ENCODE measurements at regions not wholly inside any gene's neighbourhood (a gene's known extent, or its start where the extent isn't known, plus 50 kb on each side); places are given as distances from the start of the nearest gene placed in this dataset.

DNA sequence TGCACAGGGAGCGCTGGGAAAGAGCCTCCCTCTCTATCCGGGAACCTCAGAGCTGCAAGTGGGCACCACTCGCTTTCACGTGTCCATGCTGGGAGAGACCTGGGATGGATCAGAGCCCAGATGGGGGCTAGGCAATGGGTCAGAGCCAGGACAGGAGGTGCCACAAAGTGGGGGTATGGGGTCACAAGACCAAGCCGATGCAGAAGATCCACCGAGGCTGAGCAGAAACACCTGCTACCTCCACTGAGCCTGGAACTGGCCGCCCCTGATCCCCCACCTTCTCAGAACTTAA lies 180.9 kb upstream of the SFSWAP start:
- no peaks in the 10 kb centered on the region for H3K4me1 ChIP-seq (ENCODE audit: insufficient read depth, low read length, severe bottlenecking)
- H3F3A ChIP-seq (ENCODE audit: insufficient read depth, low read length): no peaks in the 10 kb centered on the region
- TF ChIP-seq, protein P1, sequence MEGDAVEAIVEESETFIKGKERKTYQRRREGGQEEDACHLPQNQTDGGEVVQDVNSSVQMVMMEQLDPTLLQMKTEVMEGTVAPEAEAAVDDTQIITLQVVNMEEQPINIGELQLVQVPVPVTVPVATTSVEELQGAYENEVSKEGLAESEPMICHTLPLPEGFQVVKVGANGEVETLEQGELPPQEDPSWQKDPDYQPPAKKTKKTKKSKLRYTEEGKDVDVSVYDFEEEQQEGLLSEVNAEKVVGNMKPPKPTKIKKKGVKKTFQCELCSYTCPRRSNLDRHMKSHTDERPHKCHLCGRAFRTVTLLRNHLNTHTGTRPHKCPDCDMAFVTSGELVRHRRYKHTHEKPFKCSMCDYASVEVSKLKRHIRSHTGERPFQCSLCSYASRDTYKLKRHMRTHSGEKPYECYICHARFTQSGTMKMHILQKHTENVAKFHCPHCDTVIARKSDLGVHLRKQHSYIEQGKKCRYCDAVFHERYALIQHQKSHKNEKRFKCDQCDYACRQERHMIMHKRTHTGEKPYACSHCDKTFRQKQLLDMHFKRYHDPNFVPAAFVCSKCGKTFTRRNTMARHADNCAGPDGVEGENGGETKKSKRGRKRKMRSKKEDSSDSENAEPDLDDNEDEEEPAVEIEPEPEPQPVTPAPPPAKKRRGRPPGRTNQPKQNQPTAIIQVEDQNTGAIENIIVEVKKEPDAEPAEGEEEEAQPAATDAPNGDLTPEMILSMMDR (IDR thresholded peaks at IDR 0.05; ENCODE audit: low read length): no peak
- no peak for TF ChIP-seq EZH2 (IDR thresholded peaks at IDR 0.05; ENCODE audit: borderline replicate concordance, low read length)
- no peak overlapping the region for H3K4me2 ChIP-seq (ENCODE audit: low read length)
- no peaks in the 10 kb centered on the region for H3K9me3 ChIP-seq (ENCODE audit: low read length)
- no peaks in the 10 kb centered on the region for H3K79me2 ChIP-seq (ENCODE audit: insufficient read depth, low read length)
- no peaks in the 10 kb centered on the region for H3K27me3 ChIP-seq (ENCODE audit: insufficient read depth, low read length)
- H4K20me1 ChIP-seq (ENCODE audit: insufficient read depth, low read length): no peaks in the 10 kb centered on the region
- no peak overlapping the region for H2AFZ ChIP-seq (ENCODE audit: low read length)
- no peak overlapping the region for H3K4me3 ChIP-seq (ENCODE audit: low read depth, low read length, poor library complexity, severe bottlenecking)
- no peaks in the 10 kb centered on the region for H3K36me3 ChIP-seq (ENCODE audit: insufficient read depth, low read length)
- no peaks in the 10 kb centered on the region for H3K9me2 ChIP-seq (ENCODE audit: low read depth, low read length)
- no peak overlapping the region for H3K27ac ChIP-seq (ENCODE audit: low read depth, low read length, poor library complexity, severe bottlenecking)
- no peak overlapping the region for H3K9ac ChIP-seq (ENCODE audit: low read length)

DNA sequence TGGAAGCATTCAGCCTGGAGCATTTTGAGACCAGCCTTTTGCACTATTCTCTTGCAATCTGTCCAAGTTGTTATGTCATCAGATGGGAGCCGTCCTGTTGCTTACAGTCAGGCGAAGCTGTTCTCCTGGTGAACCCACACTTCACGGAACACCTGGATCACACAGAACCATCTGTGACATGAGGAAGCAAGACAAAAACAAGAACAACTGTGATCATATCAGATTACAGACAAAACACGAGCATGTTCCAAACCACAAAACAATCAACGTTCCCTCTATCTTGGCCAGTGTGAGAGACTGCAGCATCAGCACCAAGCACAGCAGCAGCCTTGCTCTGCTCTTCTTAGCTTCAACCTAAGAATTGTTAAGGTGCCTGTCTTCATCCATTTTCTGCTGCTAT lies 180.5 kb upstream of the SFSWAP start:
- Histone ChIP-seq H3K9me3 (ENCODE audit: low read length) (no peaks in the 10 kb centered on the region), H3K27ac (ENCODE audit: low read depth, low read length, poor library complexity, severe bottlenecking) (no peak overlapping the region), H3K4me1 (ENCODE audit: insufficient read depth, low read length, severe bottlenecking) (no peaks in the 10 kb centered on the region), H3F3A (ENCODE audit: insufficient read depth, low read length) (no peaks in the 10 kb centered on the region), H3K4me3 (ENCODE audit: low read depth, low read length, poor library complexity, severe bottlenecking) (no peak overlapping the region), H3K79me2 (ENCODE audit: insufficient read depth, low read length) (no peaks in the 10 kb centered on the region), H3K9me2 (ENCODE audit: low read depth, low read length) (no peaks in the 10 kb centered on the region), H3K27me3 (ENCODE audit: insufficient read depth, low read length) (no peaks in the 10 kb centered on the region), H3K9ac (ENCODE audit: low read length) (no peak overlapping the region), H2AFZ (ENCODE audit: low read length) (no peak overlapping the region), H4K20me1 (ENCODE audit: insufficient read depth, low read length) (no peaks in the 10 kb centered on the region), H3K4me2 (ENCODE audit: low read length) (no peak overlapping the region), H3K36me3 (ENCODE audit: insufficient read depth, low read length) (no peaks in the 10 kb centered on the region)
- TF ChIP-seq, protein P1 (IDR thresholded peaks at IDR 0.05; ENCODE audit: low read length): no peak
- TF ChIP-seq EZH2 (IDR thresholded peaks at IDR 0.05; ENCODE audit: borderline replicate concordance, low read length): no peak

DNA sequence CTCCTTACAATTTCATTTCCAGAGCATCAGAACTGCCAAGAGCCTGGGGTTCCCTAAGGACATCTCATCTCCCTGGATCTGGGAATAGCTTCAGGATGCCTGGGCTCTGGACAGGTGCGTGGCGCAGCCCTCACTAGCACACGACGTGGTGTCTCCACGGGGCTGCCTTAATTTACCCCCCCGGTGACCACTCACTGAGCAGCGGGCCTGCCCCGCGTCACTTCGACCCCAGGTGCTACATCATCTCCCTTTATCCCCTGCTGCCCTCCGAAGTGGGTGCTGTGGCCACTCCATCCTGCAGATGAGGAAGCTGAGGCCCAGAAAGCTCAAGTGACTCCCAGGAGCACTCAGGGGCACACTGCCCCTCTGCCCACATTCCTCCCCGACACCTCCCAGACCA lies 177.8 kb upstream of the SFSWAP start:
- Histone ChIP-seq H3K4me2 (ENCODE audit: low read length) (no peak overlapping the region), H3K36me3 (ENCODE audit: insufficient read depth, low read length) (no peaks in the 10 kb centered on the region), H3K4me3 (ENCODE audit: low read depth, low read length, poor library complexity, severe bottlenecking) (no peak overlapping the region), H3K9ac (ENCODE audit: low read length) (no peak overlapping the region), H3K27ac (ENCODE audit: low read depth, low read length, poor library complexity, severe bottlenecking) (no peak overlapping the region), H3K4me1 (ENCODE audit: insufficient read depth, low read length, severe bottlenecking) (no peaks in the 10 kb centered on the region), H3F3A (ENCODE audit: insufficient read depth, low read length) (no peaks in the 10 kb centered on the region), H3K9me2 (ENCODE audit: low read depth, low read length) (no peaks in the 10 kb centered on the region), H3K9me3 (ENCODE audit: low read length) (no peaks in the 10 kb centered on the region), H4K20me1 (ENCODE audit: insufficient read depth, low read length) (no peaks in the 10 kb centered on the region), H3K27me3 (ENCODE audit: insufficient read depth, low read length) (no peaks in the 10 kb centered on the region), H2AFZ (ENCODE audit: low read length) (no peak overlapping the region), H3K79me2 (ENCODE audit: insufficient read depth, low read length) (no peaks in the 10 kb centered on the region)
- TF ChIP-seq, protein P1 (IDR thresholded peaks at IDR 0.05; ENCODE audit: low read length): no peak
- TF ChIP-seq EZH2 (IDR thresholded peaks at IDR 0.05; ENCODE audit: borderline replicate concordance, low read length): no peak

All from OCI-LY1 (cell line).